Endothelial cell of umbilical vein (primary cell): ENCODE measurements at regions not wholly inside any gene's neighbourhood (a gene's known extent, or its start where the extent isn't known, plus 50 kb on each side); places are given as distances from the start of the nearest gene placed in this dataset.

Experiments
- BruUV-seq: library from RNA; stranded (reverse); fragments of 400-500 nt; replicated peaks from 2 replicates; lab custom pipeline; 2021; lab: Mats Ljungman, UMichigan
- CTCF ChIA-PET: fragments of 300-600, 350-600 bp; sonication (Branson Sonifier 250); formaldehyde crosslinking; loops from one replicate; lab custom pipeline; 2021; ENCODE audit warnings: antibody characterized with exemption, inconsistent platforms; lab: Charles Lee
- POLR2A ChIA-PET: fragments of 300-600, 350-600 bp; sonication (Branson Sonifier 250); formaldehyde crosslinking; loops from one replicate; lab custom pipeline; 2021; ENCODE audit warnings: antibody characterized with exemption, inconsistent platforms; lab: Charles Lee
- DNase-seq: peaks from one replicate; pipeline ENCODE4 v3.0.0-alpha.2; 2011; ENCODE audit warnings: low read depth, low spot score
- FAIRE-seq: peaks from 2 replicates; lab custom pipeline; 2011; peaks lifted over from hg19 to GRCh38; lab: Jason Lieb, UNC
- H2AFZ ChIP-seq: 2 replicates; pipeline ENCODE4 v1.6.0; 2012; ENCODE audit warnings: low read depth, low read length, control low read depth, inconsistent platforms
- H3K27ac ChIP-seq: 2 replicates; pipeline ENCODE4 v1.5.1; 2011; ENCODE audit warnings: low read depth, mild to moderate bottlenecking, control low read depth, low read length, moderate library complexity; ENCODE audit not compliant: insufficient read depth
- H3K27me3 ChIP-seq, 2 experiments: 2 replicates each; pipeline versions ENCODE4 v1.6.0 to v1.6.1; 2011; ENCODE audit warnings: low read length in 2 of 2, mixed read lengths in 1 of 2; ENCODE audit not compliant: control insufficient read depth in 2 of 2, insufficient read depth in 2 of 2
- H3K36me3 ChIP-seq, 2 experiments: 2 replicates in 1 of 2; 3 replicates in 1 of 2; pipeline ENCODE4 v1.5.1; 2011; ENCODE audit warnings: low read length in 2 of 2, mild to moderate bottlenecking in 1 of 2, moderate library complexity in 1 of 2; ENCODE audit not compliant: control insufficient read depth in 2 of 2, insufficient read depth in 2 of 2; ENCODE audit errors: extremely low read depth in 1 of 2
- H3K4me1 ChIP-seq: 3 replicates; pipeline ENCODE4 v1.5.1; 2011; ENCODE audit warnings: mild to moderate bottlenecking, low read length; ENCODE audit not compliant: control insufficient read depth, insufficient read depth; ENCODE audit errors: extremely low read depth
- H3K4me2 ChIP-seq: 2 replicates; pipeline ENCODE4 v1.6.1; 2011; ENCODE audit warnings: low read length, control low read depth, mixed read lengths; ENCODE audit not compliant: insufficient read depth
- H3K4me3 ChIP-seq, 3 experiments: fragments of 200-600 bp in 1 of 3; sonication (generic), shearing (Covaris generic) in 1 of 3; replicated peaks in 1 of 3; 2 replicates each; pipeline ENCODE4 v1.5.1; 2011 to 2016; ENCODE audit warnings: control low read depth in 3 of 3, low read length in 3 of 3, mild to moderate bottlenecking in 2 of 3, inconsistent platforms in 1 of 3, low read depth in 1 of 3, moderate library complexity in 1 of 3; ENCODE audit not compliant: insufficient read depth in 1 of 3
- H3K79me2 ChIP-seq: 2 replicates; pipeline ENCODE4 v1.6.0; 2012; ENCODE audit warnings: low read length, inconsistent platforms; ENCODE audit not compliant: control insufficient read depth, insufficient read depth
- H3K9ac ChIP-seq: replicated peaks from 2 replicates; pipeline ENCODE3; 2011; ENCODE audit warnings: low read length, control low read depth; ENCODE audit not compliant: insufficient read depth; ENCODE audit errors: extremely low read depth
- H3K9me1 ChIP-seq: replicated peaks from 3 replicates; pipeline ENCODE4 v1.6.0; 2011; ENCODE audit warnings: mild to moderate bottlenecking, low read length; ENCODE audit not compliant: control insufficient read depth, insufficient read depth; ENCODE audit errors: extremely low read depth
- H3K9me3 ChIP-seq: replicated peaks from 2 replicates; pipeline ENCODE4 v1.5.1; 2012; ENCODE audit warnings: low read length, inconsistent platforms; ENCODE audit not compliant: control insufficient read depth, insufficient read depth
- H4K20me1 ChIP-seq: replicated peaks from 2 replicates; pipeline ENCODE3; 2011; ENCODE audit warnings: mild to moderate bottlenecking, low read length; ENCODE audit not compliant: control insufficient read depth, insufficient read depth; ENCODE audit errors: extremely low read depth
- CTCF ChIP-seq, 2 donors: IDR thresholded peaks; 1 replicate in 1 of 2; 2 replicates in 1 of 2; pipeline ENCODE4 v1.5.1; 2011; ENCODE audit warnings: low read length in 2 of 2, mild to moderate bottlenecking in 2 of 2, moderate library complexity in 2 of 2, control low read depth in 1 of 2, inconsistent platforms in 1 of 2, low read depth in 1 of 2; ENCODE audit not compliant: insufficient read depth in 1 of 2; ENCODE audit errors: extremely low read depth in 1 of 2
- EZH2 ChIP-seq: IDR thresholded peaks from 2 replicates; pipeline ENCODE4 v1.6.1; 2012; ENCODE audit warnings: borderline replicate concordance, low read depth, mild to moderate bottlenecking, moderate library complexity, low read length, inconsistent platforms; ENCODE audit not compliant: severe bottlenecking
- FOS ChIP-seq: IDR thresholded peaks from 2 replicates; pipeline ENCODE4 v1.6.1; 2011; ENCODE audit warnings: mild to moderate bottlenecking, low read length, moderate library complexity, borderline replicate concordance; ENCODE audit not compliant: insufficient read depth
- GATA2 ChIP-seq: IDR thresholded peaks from 2 replicates; pipeline ENCODE4 v1.7.0; 2011; ENCODE audit warnings: low read depth, mild to moderate bottlenecking, moderate library complexity, mixed read lengths, low read length; ENCODE audit not compliant: insufficient read length, insufficient read depth
- JUN ChIP-seq: IDR thresholded peaks from 2 replicates; pipeline ENCODE4 v1.6.1; 2011; ENCODE audit warnings: borderline replicate concordance, low read depth; ENCODE audit not compliant: insufficient read length, insufficient read depth
- MAX ChIP-seq: IDR thresholded peaks from 2 replicates; pipeline ENCODE4 v1.6.1; 2011; ENCODE audit not compliant: insufficient read depth, insufficient read length
- MYC ChIP-seq: IDR thresholded peaks from one replicate; pipeline ENCODE4 v1.6.1; 2011; ENCODE audit warnings: mild to moderate bottlenecking, low read depth, low read length
- POLR2A ChIP-seq: IDR thresholded peaks from 2 replicates; pipeline ENCODE4 v1.6.1; 2012; ENCODE audit warnings: low read depth, mild to moderate bottlenecking, control low read depth, low read length
- POLR2AphosphoS5 ChIP-seq: IDR thresholded peaks from 2 replicates; pipeline ENCODE4 v1.6.1; 2012; ENCODE audit warnings: low read depth, mild to moderate bottlenecking, control low read depth, low read length, moderate library complexity; ENCODE audit not compliant: insufficient read depth
- dilution Hi-C: fragments of 300-500 bp; cut with MboI; formaldehyde crosslinking; loops from one replicate; pipeline ENCODE4 v1.15.0; 2019; ENCODE audit warnings: low sequenced_read_pairs; ENCODE audit not compliant: extremely low pct_ligation_motif_present
- intact Hi-C: fragments of 100-400 bp; cut with micrococcal nuclease; formaldehyde crosslinking; loops from one replicate; pipeline ENCODE4 v1.10.0; 2022

- ChIA-PET POLR2A (no interaction called here), CTCF (no interaction called here)
- Histone ChIP-seq H3K79me2 (no peaks in the 10 kb centered on the region), H3K27me3 (no peaks in the 10 kb centered on the region), H3K36me3 (no peaks in the 10 kb centered on the region), H3K4me1 (no peaks in the 10 kb centered on the region), H4K20me1 (no peaks in the 10 kb centered on the region), H3K4me2 (no peak overlapping the region), H3K4me3 (no peak overlapping the region), H2AFZ (no peak overlapping the region), H3K9ac (no peak overlapping the region), H3K9me3 (no peaks in the 10 kb centered on the region), H3K9me1 (no peaks in the 10 kb centered on the region), H3K27ac (no peak overlapping the region)
- FAIRE-seq (no peak), DNase-seq (no peak)
- no TSS peak for BruUV-seq
- TF ChIP-seq JUN (no peak), EZH2 (no peak), FOS (no peak), CTCF (IDR thresholded peaks at IDR 0.05; ENCODE audit: extremely low read depth in 1 of 2, insufficient read depth in 1 of 2, low read depth in 1 of 2, low read length in 2 of 2) (no peak), GATA2 (no peak), MAX (no peak), POLR2A (no peak), POLR2AphosphoS5 (no peak), MYC (no peak)
- intact Hi-C loops = loop anchor here (10.0 kb wide), 1 partner anchor 933 kb away; no protein-coding TSS in a partner anchor
- dilution Hi-C loops = no loop called here
Measured at GRCh38 chrX:74018253-74018652, 165.7 kb upstream of the XIST start.
